ENCODE measurements at regions not wholly inside any gene's neighbourhood (a gene's known extent, or its start where the extent isn't known, plus 50 kb on each side); places are given as distances from the start of the nearest gene placed in this dataset.
"Not testable (repeated sequence)": the region's sequence is repeated elsewhere in the genome, so short reads cannot be mapped to it uniquely, and the experiment has no call there.

DNA sequence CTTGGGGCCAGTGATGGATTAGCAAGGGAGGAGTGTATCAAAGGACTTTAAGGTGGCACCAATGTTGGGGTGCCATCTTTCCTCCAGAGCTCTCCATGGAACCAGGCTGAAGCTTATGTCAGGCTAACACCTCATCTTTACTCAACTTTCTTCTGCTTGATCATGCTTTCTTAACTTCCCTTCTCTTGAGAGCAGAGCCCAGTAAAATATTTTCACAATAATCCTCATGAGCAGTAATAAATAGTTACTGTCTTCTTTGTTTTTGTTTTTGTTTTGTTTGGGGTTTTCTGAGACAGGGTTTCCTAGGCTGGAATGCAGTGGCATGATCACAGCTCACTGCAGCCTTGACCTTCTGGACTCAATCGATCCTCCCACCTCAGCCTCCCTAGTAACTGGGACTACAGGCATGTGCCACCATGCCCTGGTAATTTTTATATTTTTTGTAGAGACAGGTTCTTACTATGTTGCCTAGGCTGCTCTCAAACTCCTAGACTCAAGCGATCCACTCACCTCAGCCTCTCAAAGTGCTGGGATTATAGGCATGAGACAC, 127.9 kb upstream of the TOP1 start:
- Mint-ChIP-seq H3K27ac (no peak overlapping the region), H3K27me3 (peaks cover 28% of the 10 kb centered on the region), H3K4me1 (peaks cover 2% of the 10 kb centered on the region), H3K36me3 (ENCODE audit: low read depth) (peaks cover 2% of the 10 kb centered on the region), H3K4me3 (no peak overlapping the region)
- H3K9me3 ChIP-seq (ENCODE audit: control insufficient read depth, low read length, poor library complexity, severe bottlenecking), result no peaks in the 10 kb centered on the region
- no peak for DNase-seq
- no peak for ATAC-seq

DNA sequence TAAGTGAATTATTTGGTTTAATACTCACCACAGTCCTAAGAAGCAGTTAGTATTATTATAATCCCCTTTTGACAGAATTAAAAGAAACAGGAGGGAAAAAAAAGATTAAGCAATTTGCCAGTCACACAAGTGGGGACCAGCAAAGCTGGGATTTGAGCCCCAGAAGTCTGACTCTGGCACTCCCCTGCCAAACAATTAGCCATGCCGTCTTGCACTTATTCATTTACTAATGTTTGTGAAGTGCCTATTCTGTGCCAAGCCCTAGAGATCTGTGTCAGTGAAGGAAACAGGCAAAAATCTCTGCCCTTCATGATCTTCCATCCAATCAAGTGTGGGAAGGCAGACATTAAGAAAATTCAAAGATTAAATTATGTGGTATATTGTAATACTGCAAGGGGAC, 126.0 kb upstream of the TOP1 start:
- Mint-ChIP-seq H3K4me1 (no peaks in the 10 kb centered on the region), H3K27me3 (peaks cover 18% of the 10 kb centered on the region), H3K36me3 (ENCODE audit: low read depth) (peaks cover 2% of the 10 kb centered on the region), H3K27ac (no peak overlapping the region), H3K4me3 (no peak overlapping the region)
- DNase-seq (no peak), ATAC-seq (no peak)
- H3K9me3 ChIP-seq (ENCODE audit: control insufficient read depth, low read length, poor library complexity, severe bottlenecking), result no peaks in the 10 kb centered on the region

DNA sequence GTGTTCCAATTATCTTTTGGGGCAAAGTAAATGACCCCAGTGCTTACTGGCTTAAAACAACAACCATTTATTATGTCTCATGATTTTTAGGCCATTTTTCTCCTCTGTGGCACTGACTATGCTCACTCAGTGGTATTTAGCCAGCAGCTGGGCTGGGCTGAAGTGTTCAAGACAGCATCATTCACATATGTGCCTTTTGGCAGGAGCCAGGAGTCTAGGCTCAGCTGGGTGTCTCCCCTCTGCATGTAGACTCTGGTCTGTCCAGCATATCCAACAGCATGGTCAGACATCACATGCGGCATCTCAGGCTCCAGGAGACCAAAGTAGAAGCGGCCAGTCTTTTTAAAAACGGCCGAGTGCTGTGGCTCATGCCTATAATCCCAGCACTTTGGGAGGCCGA, 120.3 kb upstream of the TOP1 start:
- no peak overlapping the region for H3K27ac Mint-ChIP-seq
- DNase-seq (no peak), ATAC-seq (no peak)
- no peaks in the 10 kb centered on the region for H3K36me3 Mint-ChIP-seq (ENCODE audit: low read depth)
- no peaks in the 10 kb centered on the region for H3K4me1 Mint-ChIP-seq
- no peaks in the 10 kb centered on the region for H3K27me3 Mint-ChIP-seq
- no peak overlapping the region for H3K4me3 Mint-ChIP-seq
- no peaks in the 10 kb centered on the region for H3K9me3 ChIP-seq (ENCODE audit: control insufficient read depth, low read length, poor library complexity, severe bottlenecking)

DNA sequence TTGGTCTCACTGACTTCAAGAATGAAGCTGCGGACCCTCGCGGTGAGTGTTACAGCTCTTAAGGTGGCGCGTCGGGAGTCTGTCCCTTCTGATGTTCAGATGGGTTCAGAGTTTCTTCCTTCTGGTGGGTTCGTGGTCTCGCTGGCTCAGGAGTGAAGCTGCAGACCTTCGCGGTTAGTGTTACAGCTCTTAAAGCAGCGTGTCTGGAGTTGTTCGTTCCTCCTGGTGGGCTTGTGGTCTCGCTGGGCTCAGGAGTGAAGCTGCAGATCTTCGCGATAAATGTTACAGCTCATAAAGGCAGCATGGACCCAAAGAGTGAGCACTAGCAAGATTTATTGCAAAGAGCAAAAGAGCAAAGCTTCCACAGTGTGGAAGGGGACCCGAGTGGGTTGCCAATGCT, 119.1 kb upstream of the TOP1 start:
- DNase-seq; H3K9me3 ChIP-seq (ENCODE audit: control insufficient read depth, low read length, poor library complexity, severe bottlenecking); H3K27me3 Mint-ChIP-seq; H3K4me3 Mint-ChIP-seq; H3K4me1 Mint-ChIP-seq; H3K27ac Mint-ChIP-seq; H3K36me3 Mint-ChIP-seq (ENCODE audit: low read depth); ATAC-seq: not testable (repeated sequence)

DNA sequence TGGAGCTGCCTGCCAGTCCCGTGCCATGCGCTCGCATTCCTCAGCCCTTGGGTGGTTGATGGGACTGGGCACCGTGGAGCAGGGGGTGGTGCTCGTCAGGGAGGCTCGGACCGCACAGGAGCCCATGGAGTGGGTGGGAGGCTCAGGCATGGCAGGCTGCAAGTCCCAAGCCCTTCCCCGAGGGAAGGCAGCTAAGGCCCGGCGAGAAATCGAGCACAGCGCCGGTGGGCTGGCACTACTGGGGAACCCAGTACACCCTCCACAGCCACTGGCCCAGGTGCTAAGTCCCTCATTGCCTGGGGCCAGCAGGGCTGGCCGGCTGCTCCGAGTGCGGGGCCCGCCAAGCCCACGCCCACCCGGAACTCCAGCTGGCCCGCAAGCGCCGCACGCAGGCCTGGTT, 118.2 kb upstream of the TOP1 start:
- H3K27me3 Mint-ChIP-seq; DNase-seq; H3K4me1 Mint-ChIP-seq; H3K9me3 ChIP-seq (ENCODE audit: control insufficient read depth, low read length, poor library complexity, severe bottlenecking); H3K36me3 Mint-ChIP-seq (ENCODE audit: low read depth); H3K27ac Mint-ChIP-seq; ATAC-seq; H3K4me3 Mint-ChIP-seq: not testable (repeated sequence)

DNA sequence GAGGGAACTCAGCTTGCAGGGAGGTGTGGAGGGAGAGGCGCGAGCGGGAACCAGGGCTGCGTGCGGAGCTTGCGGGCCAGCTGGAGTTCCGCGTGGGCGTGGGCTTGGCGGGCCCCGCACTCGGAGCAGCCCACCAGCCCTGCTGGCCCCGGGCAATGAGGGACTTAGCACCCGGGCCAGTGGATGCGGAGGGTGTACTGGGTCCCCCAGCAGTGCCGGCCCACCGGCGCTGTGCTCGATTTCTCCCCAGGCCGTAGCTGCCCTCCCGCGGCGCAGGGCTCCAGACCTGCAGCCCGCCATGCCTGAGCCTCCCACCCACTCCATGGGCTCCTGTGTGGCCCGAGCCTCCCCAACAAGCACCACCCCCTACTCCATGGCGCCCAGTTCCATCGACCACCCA, 117.5 kb upstream of the TOP1 start:
- H3K4me3 Mint-ChIP-seq, DNase-seq: not testable (repeated sequence)

DNA sequence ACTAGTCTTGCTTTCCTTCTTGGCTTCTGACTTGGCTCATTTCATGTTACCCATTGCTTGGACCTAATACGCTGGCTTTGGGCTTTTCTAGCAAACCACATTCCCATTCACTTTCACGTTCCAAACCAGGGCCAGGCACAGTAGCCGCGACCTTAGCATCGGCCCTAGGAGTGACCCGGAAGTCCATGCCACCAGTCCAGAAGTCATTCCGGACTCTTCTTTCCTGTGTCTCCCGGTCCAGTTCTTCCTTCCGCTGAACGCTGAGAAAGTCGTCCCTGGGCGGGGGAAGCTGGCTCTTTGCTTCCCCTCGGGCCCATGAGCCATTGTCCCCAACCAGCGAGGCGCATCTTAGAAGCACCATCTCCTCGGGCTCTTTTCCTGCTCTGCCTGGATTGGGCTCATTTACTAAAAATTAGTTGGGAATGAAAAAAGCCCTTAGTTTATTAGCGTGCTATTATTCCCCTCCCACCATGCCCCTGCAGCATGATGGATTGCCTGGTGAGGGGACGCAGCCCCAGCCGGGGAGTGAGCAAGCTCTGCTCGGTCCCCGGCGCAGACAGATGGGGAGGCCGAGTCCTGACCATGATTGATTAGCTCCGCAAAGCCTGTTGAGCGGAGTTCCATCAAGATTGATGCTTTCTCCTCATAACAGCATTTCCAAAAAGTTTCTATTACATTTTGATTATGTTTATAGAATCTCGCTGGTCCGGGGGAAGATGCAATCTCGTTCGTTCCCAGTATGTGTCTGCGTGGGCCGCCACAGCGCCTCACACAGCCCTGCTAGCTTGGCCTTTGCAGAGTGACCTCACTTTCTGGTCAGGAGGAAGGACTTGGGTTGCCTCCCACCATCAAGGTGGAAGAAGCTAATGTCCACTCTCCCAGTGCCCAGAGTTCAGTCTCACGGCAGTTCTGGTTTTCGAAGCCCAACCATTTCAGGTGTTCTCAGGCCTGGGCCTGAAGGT, 115.1 kb upstream of the TOP1 start:
- H3K4me3 Mint-ChIP-seq, result no peak overlapping the region
- no peaks in the 10 kb centered on the region for H3K4me1 Mint-ChIP-seq
- no peaks in the 10 kb centered on the region for H3K9me3 ChIP-seq (ENCODE audit: control insufficient read depth, low read length, poor library complexity, severe bottlenecking)
- no peak for DNase-seq
- H3K27ac Mint-ChIP-seq, result no peak overlapping the region
- no peak for ATAC-seq
- H3K27me3 Mint-ChIP-seq, result peaks cover 6% of the 10 kb centered on the region
- H3K36me3 Mint-ChIP-seq (ENCODE audit: low read depth), result no peaks in the 10 kb centered on the region

More for the DNA sequence above, 117.5 kb upstream of the TOP1 start:
- not testable (repeated sequence) for H3K9me3 ChIP-seq (ENCODE audit: control insufficient read depth, low read length, poor library complexity, severe bottlenecking); H3K27ac Mint-ChIP-seq; H3K4me1 Mint-ChIP-seq; H3K27me3 Mint-ChIP-seq; ATAC-seq; H3K36me3 Mint-ChIP-seq (ENCODE audit: low read depth)

DNA sequence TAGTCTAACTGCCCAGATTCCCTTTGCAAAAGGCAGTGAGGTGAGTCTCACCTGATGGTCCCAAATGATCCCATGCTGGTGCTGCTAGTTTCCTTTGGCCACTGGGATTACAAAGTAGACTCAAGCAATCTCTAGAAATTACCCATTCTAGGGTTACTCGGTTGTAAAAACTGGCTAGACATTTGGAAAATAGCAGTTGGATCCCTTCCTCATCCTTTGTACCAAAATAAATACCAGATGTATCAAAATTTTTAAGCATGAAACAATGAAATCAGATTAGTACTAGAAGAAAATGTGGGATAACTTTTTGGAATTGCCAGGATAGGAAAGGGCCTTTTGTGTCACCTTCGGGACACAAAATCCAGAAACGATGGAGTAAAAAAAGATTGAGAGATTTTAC, 112.9 kb upstream of the TOP1 start:
- no peaks in the 10 kb centered on the region for H3K9me3 ChIP-seq (ENCODE audit: control insufficient read depth, low read length, poor library complexity, severe bottlenecking)
- ATAC-seq (no peak), DNase-seq (no peak)
- no peak overlapping the region for H3K4me3 Mint-ChIP-seq
- H3K4me1 Mint-ChIP-seq, result no peaks in the 10 kb centered on the region
- peaks cover 6% of the 10 kb centered on the region for H3K27me3 Mint-ChIP-seq
- H3K27ac Mint-ChIP-seq, result no peak overlapping the region
- no peaks in the 10 kb centered on the region for H3K36me3 Mint-ChIP-seq (ENCODE audit: low read depth)

DNA sequence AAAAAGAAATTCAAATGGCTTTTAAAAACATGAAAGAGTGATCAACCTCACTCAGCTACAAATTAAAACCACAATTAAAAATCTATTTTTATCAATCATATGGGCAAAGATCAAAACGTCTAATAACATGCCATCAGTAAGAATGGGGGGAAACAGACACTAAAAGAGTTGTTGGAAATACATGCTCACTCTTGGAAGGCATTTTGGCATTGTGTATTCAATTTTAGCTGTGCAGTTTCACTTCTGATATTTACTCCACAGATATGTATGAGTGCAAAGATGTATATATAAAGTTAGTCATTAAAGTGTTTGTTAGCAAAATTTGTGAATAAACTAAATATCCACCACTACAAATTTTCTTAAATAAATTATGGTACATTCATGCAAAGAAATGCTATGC, 112.3 kb upstream of the TOP1 start:
- Mint-ChIP-seq H3K27me3 (peaks cover 6% of the 10 kb centered on the region), H3K4me1 (no peaks in the 10 kb centered on the region), H3K36me3 (ENCODE audit: low read depth) (no peaks in the 10 kb centered on the region), H3K27ac (no peak overlapping the region), H3K4me3 (no peak overlapping the region)
- H3K9me3 ChIP-seq (ENCODE audit: control insufficient read depth, low read length, poor library complexity, severe bottlenecking), result no peaks in the 10 kb centered on the region
- ATAC-seq, result no peak
- no peak for DNase-seq

DNA sequence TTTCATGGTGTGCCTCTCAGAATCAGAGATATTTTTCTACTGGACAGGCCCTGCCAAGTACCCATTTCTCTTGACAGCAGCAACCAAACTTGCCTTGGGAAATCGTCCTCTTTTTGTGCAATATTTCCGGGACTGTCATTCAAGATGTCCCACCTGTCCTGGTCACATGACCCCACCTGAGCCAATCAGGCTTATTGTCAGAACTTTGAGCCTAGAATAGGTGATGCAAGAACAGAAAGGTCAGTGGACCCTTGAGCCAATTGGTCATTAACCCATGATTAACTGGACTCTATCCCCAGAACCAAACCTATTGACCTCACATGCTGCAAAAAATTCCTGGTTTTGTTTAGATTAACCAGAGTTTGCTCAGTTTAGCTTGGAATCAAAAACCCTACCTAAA, 108.3 kb upstream of the TOP1 start:
- no peak for DNase-seq
- Mint-ChIP-seq H3K4me3 (no peak overlapping the region), H3K27me3 (peaks cover 12% of the 10 kb centered on the region), H3K4me1 (no peaks in the 10 kb centered on the region), H3K27ac (no peak overlapping the region), H3K36me3 (ENCODE audit: low read depth) (no peaks in the 10 kb centered on the region)
- ATAC-seq, result no peak
- no peaks in the 10 kb centered on the region for H3K9me3 ChIP-seq (ENCODE audit: control insufficient read depth, low read length, poor library complexity, severe bottlenecking)

DNA sequence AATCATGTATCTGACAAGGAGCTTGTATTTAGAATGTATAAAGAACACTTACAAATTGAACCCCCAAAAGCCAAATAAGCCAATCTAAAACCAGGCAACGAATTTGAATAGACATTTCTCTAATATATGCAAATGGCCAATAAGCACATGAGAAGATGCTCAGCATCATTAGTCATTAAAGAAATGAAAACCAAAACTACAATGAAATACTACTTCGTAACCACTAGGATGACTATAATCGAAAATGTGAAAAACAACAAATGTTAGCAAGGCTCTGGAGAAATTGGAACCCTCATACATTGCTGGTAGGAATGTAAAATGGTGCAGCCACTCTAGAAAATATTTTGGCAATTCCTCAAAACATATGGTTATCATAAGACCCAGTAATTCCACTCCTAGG, 105.8 kb upstream of the TOP1 start:
- no peak for DNase-seq
- Mint-ChIP-seq H3K36me3 (ENCODE audit: low read depth) (no peaks in the 10 kb centered on the region), H3K27ac (no peak overlapping the region), H3K27me3 (peaks cover 6% of the 10 kb centered on the region), H3K4me3 (no peak overlapping the region), H3K4me1 (no peaks in the 10 kb centered on the region)
- no peak for ATAC-seq
- H3K9me3 ChIP-seq (ENCODE audit: control insufficient read depth, low read length, poor library complexity, severe bottlenecking), result no peaks in the 10 kb centered on the region

DNA sequence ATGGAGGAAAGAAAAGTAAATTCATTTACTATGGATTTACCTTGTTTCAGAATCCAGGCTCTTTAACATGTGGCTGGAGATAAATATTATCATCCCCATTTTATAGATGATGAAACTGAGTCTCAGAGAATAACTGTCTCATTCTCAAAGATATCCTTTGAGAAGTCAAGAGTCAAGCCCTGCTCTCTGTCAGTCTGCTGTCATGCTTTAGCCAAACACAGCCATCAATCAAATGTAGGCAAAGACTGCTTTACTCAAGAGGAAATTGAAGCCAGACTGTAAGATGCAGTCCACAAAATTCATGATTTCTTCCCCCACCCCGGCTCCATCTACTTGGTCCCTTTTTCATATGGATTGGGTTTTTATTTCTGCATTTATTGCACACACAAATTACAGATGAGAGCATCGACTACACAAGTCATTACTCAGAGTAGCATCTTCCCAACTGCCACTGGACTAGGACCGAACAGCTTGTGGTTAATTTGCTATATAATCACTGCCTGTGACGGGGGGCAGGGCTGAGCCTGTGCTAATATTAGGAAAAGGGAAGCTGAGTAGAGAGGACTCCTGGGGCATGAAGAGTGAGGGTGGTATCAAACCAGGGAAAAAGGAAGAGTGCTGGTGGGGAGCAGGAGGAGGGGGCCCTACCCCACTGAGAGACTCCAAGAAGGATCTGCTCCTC, 102.7 kb upstream of the TOP1 start:
- Mint-ChIP-seq H3K27me3 (peaks cover 19% of the 10 kb centered on the region), H3K4me3 (no peak overlapping the region), H3K36me3 (ENCODE audit: low read depth) (no peaks in the 10 kb centered on the region), H3K27ac (no peak overlapping the region), H3K4me1 (peaks cover 2% of the 10 kb centered on the region)
- no peaks in the 10 kb centered on the region for H3K9me3 ChIP-seq (ENCODE audit: control insufficient read depth, low read length, poor library complexity, severe bottlenecking)
- ATAC-seq (no peak), DNase-seq (no peak)

DNA sequence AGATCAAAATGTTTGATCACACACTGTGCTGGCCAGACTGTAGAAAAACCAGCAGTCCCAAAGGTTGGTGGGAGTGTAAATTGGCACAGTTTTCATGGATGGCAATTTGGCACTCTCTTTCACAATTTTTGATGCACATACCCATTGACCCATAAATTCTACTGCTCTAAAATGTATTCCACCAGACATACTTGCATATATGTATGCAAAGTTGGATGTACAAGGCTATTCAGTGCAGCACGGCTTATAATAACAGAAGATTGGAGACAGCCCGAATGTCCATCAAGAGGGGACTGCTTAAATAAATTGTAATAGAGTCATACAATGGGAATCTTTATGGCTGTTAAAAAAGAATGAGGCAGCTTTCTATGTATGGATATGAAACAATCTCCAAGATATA, 101.7 kb upstream of the TOP1 start:
- Mint-ChIP-seq H3K27me3 (peaks cover 19% of the 10 kb centered on the region), H3K4me1 (peaks cover 2% of the 10 kb centered on the region), H3K27ac (no peak overlapping the region), H3K4me3 (no peak overlapping the region), H3K36me3 (ENCODE audit: low read depth) (no peaks in the 10 kb centered on the region)
- ATAC-seq (no peak), DNase-seq (no peak)
- H3K9me3 ChIP-seq (ENCODE audit: control insufficient read depth, low read length, poor library complexity, severe bottlenecking), result no peaks in the 10 kb centered on the region

All from T-helper 17 cell (primary cell).